HepG2 (cell line): ENCODE measurements at regions not wholly inside any gene's neighbourhood (a gene's known extent, or its start where the extent isn't known, plus 50 kb on each side); places are given as distances from the start of the nearest gene placed in this dataset.

ENCODE experiments used
- ATAC-seq: fragments of 200-7000 bp; cut with Tn5 transposase; 3 replicates; pipeline ENCODE4 v1.9.1; 2020; ENCODE audit warnings: mild to moderate bottlenecking, moderate library complexity
- BruUV-seq: library from RNA; stranded (reverse); fragments of 400-500 nt; replicated peaks from 2 replicates; lab custom pipeline; 2021; lab: Mats Ljungman, UMichigan
- CTCF ChIA-PET: fragments of 300-600 bp; formaldehyde crosslinking; extraction: SDS; loops from one replicate; lab custom pipeline; 2021; ENCODE audit warnings: low total read pairs, inconsistent platforms, low intra/inter-chr PET ratio; lab: Yijun Ruan, JAX
- POLR2A ChIA-PET: fragments of 350-600 bp; sonication (Branson Sonifier 250); formaldehyde crosslinking; loops from one replicate; lab custom pipeline; 2020; ENCODE audit warnings: antibody characterized with exemption, inconsistent platforms; lab: Yijun Ruan, JAX
- DNase-seq: peaks from one replicate; pipeline ENCODE4 v3.0.0-alpha.2; 2015; ENCODE audit warnings: low spot score
- FAIRE-seq: peaks from 3 replicates; lab custom pipeline; 2011; peaks lifted over from hg19 to GRCh38; lab: Jason Lieb, UNC
- H2AFZ ChIP-seq: one replicate; pipeline ENCODE4 v1.6.1; 2011; ENCODE audit warnings: low read length, inconsistent platforms
- H3K27ac ChIP-seq: fragments of 300-600 bp; 3 replicates; pipeline ENCODE4 v1.8.0; 2011; ENCODE audit warnings: mixed run types, mild to moderate bottlenecking, mixed read lengths, low read length, inconsistent platforms; ENCODE audit not compliant: insufficient read depth; ENCODE audit errors: extremely low read length
- H3K27me3 ChIP-seq, 2 experiments: fragments of 200-600 bp in 1 of 2; 2 replicates in 1 of 2; 3 replicates in 1 of 2; pipeline versions ENCODE4 v1.6.0 to v1.8.0; 2011; ENCODE audit warnings: low read length in 2 of 2, mild to moderate bottlenecking in 2 of 2, moderate library complexity in 2 of 2, inconsistent platforms in 1 of 2; ENCODE audit not compliant: insufficient read depth in 2 of 2, control insufficient read depth in 1 of 2
- H3K36me3 ChIP-seq, 2 experiments: fragments of 200-600 bp in 1 of 2; replicated peaks in 1 of 2; 2 replicates in 1 of 2; 3 replicates in 1 of 2; pipeline versions ENCODE4 v1.5.1 to v1.8.0; 2011; ENCODE audit warnings: low read length in 2 of 2, inconsistent platforms in 1 of 2; ENCODE audit not compliant: insufficient read depth in 2 of 2, control insufficient read depth in 1 of 2
- H3K4me1 ChIP-seq: 2 replicates; pipeline ENCODE4 v1.5.1; 2012; ENCODE audit warnings: low read length, inconsistent platforms; ENCODE audit not compliant: insufficient read depth
- H3K4me2 ChIP-seq: 2 replicates; pipeline ENCODE4 v1.6.0; 2011; ENCODE audit warnings: low read depth, low read length, inconsistent platforms
- H3K4me3 ChIP-seq, 3 experiments: fragments of 200-600 bp in 1 of 3; sonication (generic), shearing (Covaris generic) in 1 of 3; replicated peaks in 1 of 3; 2 replicates each; pipeline ENCODE4 v1.5.1; 2011 to 2016; ENCODE audit warnings: low read length in 3 of 3, inconsistent platforms in 2 of 3, low read depth in 2 of 3, mild to moderate bottlenecking in 2 of 3, control low read depth in 1 of 3, mixed read lengths in 1 of 3; ENCODE audit not compliant: insufficient read depth in 1 of 3
- H3K79me2 ChIP-seq: one replicate; pipeline ENCODE4 v1.6.1; 2011; ENCODE audit warnings: low read length, inconsistent platforms; ENCODE audit not compliant: insufficient read depth
- H3K9ac ChIP-seq: 2 replicates; pipeline ENCODE4 v1.6.0; 2011; ENCODE audit warnings: mild to moderate bottlenecking, low read depth, low read length, inconsistent platforms; ENCODE audit not compliant: insufficient read depth
- H3K9me3 ChIP-seq: 2 replicates; pipeline ENCODE4 v1.5.1; 2012; ENCODE audit warnings: mild to moderate bottlenecking, low read length
- H4K20me1 ChIP-seq: 2 replicates; pipeline ENCODE4 v1.6.0; 2011; ENCODE audit warnings: inconsistent platforms, mild to moderate bottlenecking, low read length, moderate library complexity; ENCODE audit not compliant: insufficient read depth
- AKAP8 ChIP-seq: sonication (generic); formaldehyde crosslinking; IDR thresholded peaks from 2 replicates; pipeline ENCODE4 v1.5.1; 2020; ENCODE audit warnings: mild to moderate bottlenecking, missing genetic modification reagents
- BRF2 ChIP-seq: sonication (generic); formaldehyde crosslinking; IDR thresholded peaks from 2 replicates; pipeline ENCODE4 v1.8.1; 2022; ENCODE audit warnings: mild to moderate bottlenecking, missing genetic modification reagents
- CBX2 ChIP-seq, 2 experiments: fragments of 200-600 bp in 1 of 2; sonication (generic); formaldehyde crosslinking in 1 of 2; IDR thresholded peaks; 2 replicates each; pipeline versions ENCODE4 v1.7.0 to v1.8.1; 2018 to 2022; ENCODE audit warnings: low read depth in 2 of 2, low read length in 1 of 2, mild to moderate bottlenecking in 1 of 2, missing genetic modification reagents in 1 of 2
- GLI4 ChIP-seq: sonication (generic); formaldehyde crosslinking; IDR thresholded peaks from 2 replicates; pipeline ENCODE4 v1.5.1; 2020; ENCODE audit warnings: missing genetic modification reagents, mild to moderate bottlenecking, moderate library complexity, borderline replicate concordance
- GPBP1L1 ChIP-seq: sonication (generic); formaldehyde crosslinking; IDR thresholded peaks from 2 replicates; pipeline ENCODE4 v1.5.0; 2020; ENCODE audit warnings: mild to moderate bottlenecking, missing genetic modification reagents
- ISX ChIP-seq: sonication (generic); formaldehyde crosslinking; conservative IDR thresholded peaks from 2 replicates; pipeline ENCODE4 v1.5.0; 2020; ENCODE audit warnings: missing genetic modification reagents
- NFATC3 ChIP-seq: sonication (generic); formaldehyde crosslinking; IDR thresholded peaks from 2 replicates; pipeline ENCODE4 v1.5.1; 2020; ENCODE audit warnings: mild to moderate bottlenecking, missing genetic modification reagents
- NFYC ChIP-seq: IDR thresholded peaks from 2 replicates; pipeline ENCODE4 v1.6.1; 2016; ENCODE audit warnings: missing genetic modification reagents, missing compliant biosample characterization
- SNAPC4 ChIP-seq: sonication (generic); formaldehyde crosslinking; IDR thresholded peaks from 2 replicates; pipeline ENCODE4 v1.4.0; 2020; ENCODE audit warnings: mild to moderate bottlenecking, missing genetic modification reagents
- SOX6 ChIP-seq, 2 experiments: fragments of 450-650 bp in 1 of 2; sonication (generic) in 1 of 2; formaldehyde crosslinking in 1 of 2; IDR thresholded peaks; 2 replicates each; pipeline versions ENCODE4 v1.4.0 to v1.6.1; 2017 to 2020; ENCODE audit warnings: antibody characterized with exemption in 1 of 2, mild to moderate bottlenecking in 1 of 2, missing genetic modification reagents in 1 of 2
- SP2 ChIP-seq: sonication (generic); formaldehyde crosslinking; IDR thresholded peaks from 2 replicates; pipeline ENCODE4 v1.5.1; 2020; ENCODE audit warnings: mild to moderate bottlenecking, missing genetic modification reagents
- ZBTB20 ChIP-seq: sonication (generic); formaldehyde crosslinking; IDR thresholded peaks from 2 replicates; pipeline ENCODE4 v1.8.1; 2023; ENCODE audit warnings: missing genetic modification reagents, low read depth, mild to moderate bottlenecking, borderline replicate concordance
- ZNF329 ChIP-seq: sonication (generic); formaldehyde crosslinking; IDR thresholded peaks from 2 replicates; pipeline ENCODE4 v1.9.0; 2021; ENCODE audit warnings: low read depth, mild to moderate bottlenecking, missing genetic modification reagents
- ZNF629 ChIP-seq: sonication (generic); formaldehyde crosslinking; conservative IDR thresholded peaks from 2 replicates; pipeline ENCODE4 v1.5.0; 2020; ENCODE audit warnings: missing genetic modification reagents
- ZNF790 ChIP-seq: sonication (generic); formaldehyde crosslinking; IDR thresholded peaks from 2 replicates; pipeline ENCODE4 v1.8.0; 2022; ENCODE audit warnings: missing genetic modification reagents, mild to moderate bottlenecking, borderline replicate concordance
- whole genome bisulfite sequencing: methylation state at CpG from one replicate; pipeline ENCODE4 v1.1.6; 2017; ENCODE audit warnings: low lambda C conversion rate; 5-methylcytosine and 5-hydroxymethylcytosine counted together
- in situ Hi-C: cut with HindIII; loops from 2 replicates; pipeline ENCODE4 v1.10.0; 2017; ENCODE audit warnings: low pct_unique_long_range_greater_than_20kb; ENCODE audit not compliant: extremely low pct_ligation_motif_present
- intact Hi-C: fragments of 100-400 bp; cut with micrococcal nuclease; formaldehyde crosslinking; loops from one replicate; pipeline ENCODE4 v1.10.0; 2022; ENCODE audit not compliant: unreplicated experiment

GRCh38 chr2:66836851-66837250 lies 401.9 kb downstream of the MEIS1 start (continued):
- no peak for TF ChIP-seq NFATC3 (CRISPR knock-in tag)
- TF ChIP-seq ISX (CRISPR knock-in tag) = no peak

GRCh38 chr2:66839551-66840320 lies 404.8 kb downstream of the MEIS1 start:
- Histone ChIP-seq H3K27me3 (no peaks in the 10 kb centered on the region), H3K27ac (no peak overlapping the region), H2AFZ (no peak overlapping the region), H3K4me2 (no peak overlapping the region), H3K9ac (no peak overlapping the region), H3K4me1 (no peaks in the 10 kb centered on the region), H3K9me3 (no peaks in the 10 kb centered on the region), H3K4me3 (no peak overlapping the region), H3K79me2 (no peaks in the 10 kb centered on the region), H3K36me3 (no peaks in the 10 kb centered on the region), H4K20me1 (no peaks in the 10 kb centered on the region)
- no peak for FAIRE-seq
- no peak for ATAC-seq
- CTCF ChIA-PET = no interaction called here
- no TSS peak for BruUV-seq
- intact Hi-C loops (no loop called here), in situ Hi-C loops (no loop called here)
- DNase-seq = no peak
- POLR2A ChIA-PET = no interaction called here
- 33% methylated on average over 4 of the region's 4 CpGs for WGBS
- TF ChIP-seq ZBTB20 (no peak), AKAP8 (CRISPR knock-in tag) (no peak), ZNF790 (no peak), GLI4 (CRISPR knock-in tag) (no peak), SNAPC4 (CRISPR knock-in tag) (no peak), ZNF629 (CRISPR knock-in tag) (no peak), NFYC (CRISPR knock-in tag) (no peak), ZNF329 (CRISPR knock-in tag) (no peak), SP2 (no peak), BRF2 (CRISPR knock-in tag) (no peak), SOX6 (IDR thresholded peaks at IDR 0.05) (no peak), SOX6 (CRISPR knock-in tag; IDR thresholded peaks at IDR 0.05) (no peak), GPBP1L1 (CRISPR knock-in tag) (no peak), CBX2 (IDR thresholded peaks at IDR 0.05; ENCODE audit: low read depth, low read length) (no peak), CBX2 (CRISPR knock-in tag; IDR thresholded peaks at IDR 0.05; ENCODE audit: low read depth) (no peak)
